ENCODE measurements at regions not wholly inside any gene's neighbourhood (a gene's known extent, or its start where the extent isn't known, plus 50 kb on each side); places are given as distances from the start of the nearest gene placed in this dataset.

GRCh38 chr19:34104096-34104495 is 68.2 kb upstream of the LSM14A start:
- Histone ChIP-seq H3K4me3 (ENCODE audit: low read length) (no peak overlapping the region), H3K36me3 (ENCODE audit: control insufficient read depth, insufficient read depth, low read length) (no peaks in the 10 kb centered on the region), H3K27me3 (ENCODE audit: control insufficient read depth, insufficient read depth, low read length) (peaks cover 4% of the 10 kb centered on the region), H3K4me1 (ENCODE audit: control insufficient read depth, insufficient read depth, low read length) (peaks cover 15% of the 10 kb centered on the region), H3K9ac (ENCODE audit: low read length) (no peak overlapping the region), H3K9me3 (ENCODE audit: control insufficient read depth, low read length) (no peaks in the 10 kb centered on the region)

GRCh38 chr19:34104557-34104956 is 67.7 kb upstream of the LSM14A start:
- H3K4me3 ChIP-seq (ENCODE audit: low read length): no peak overlapping the region
- H3K27me3 ChIP-seq (ENCODE audit: control insufficient read depth, insufficient read depth, low read length): peaks cover 4% of the 10 kb centered on the region
- H3K36me3 ChIP-seq (ENCODE audit: control insufficient read depth, insufficient read depth, low read length): no peaks in the 10 kb centered on the region
- peaks cover 15% of the 10 kb centered on the region for H3K4me1 ChIP-seq (ENCODE audit: control insufficient read depth, insufficient read depth, low read length)
- no peak overlapping the region for H3K9ac ChIP-seq (ENCODE audit: low read length)
- no peaks in the 10 kb centered on the region for H3K9me3 ChIP-seq (ENCODE audit: control insufficient read depth, low read length)

- Histone ChIP-seq H3K9ac (ENCODE audit: low read length) (no peak overlapping the region), H3K4me1 (ENCODE audit: control insufficient read depth, insufficient read depth, low read length) (peaks cover 5% of the 10 kb centered on the region), H3K27me3 (ENCODE audit: control insufficient read depth, insufficient read depth, low read length) (no peaks in the 10 kb centered on the region)
These were observed 62.7 kb upstream of the LSM14A start for GRCh38 chr19:34109596-34109995.

GRCh38 chr19:34118879-34119748 is 53.2 kb upstream of the LSM14A start:
- no peak overlapping the region for H3K9ac ChIP-seq (ENCODE audit: low read length)
- H3K27me3 ChIP-seq (ENCODE audit: control insufficient read depth, insufficient read depth, low read length): no peaks in the 10 kb centered on the region
- no peak overlapping the region for H3K4me3 ChIP-seq (ENCODE audit: low read length)
- H3K9me3 ChIP-seq (ENCODE audit: control insufficient read depth, low read length): no peaks in the 10 kb centered on the region
- H3K36me3 ChIP-seq (ENCODE audit: control insufficient read depth, insufficient read depth, low read length): no peaks in the 10 kb centered on the region
- H3K4me1 ChIP-seq (ENCODE audit: control insufficient read depth, insufficient read depth, low read length): no peaks in the 10 kb centered on the region

More at GRCh38 chr19:34109596-34109995, 62.7 kb upstream of the LSM14A start:
- Histone ChIP-seq H3K9me3 (ENCODE audit: control insufficient read depth, low read length) (no peaks in the 10 kb centered on the region), H3K4me3 (ENCODE audit: low read length) (no peak overlapping the region), H3K36me3 (ENCODE audit: control insufficient read depth, insufficient read depth, low read length) (no peaks in the 10 kb centered on the region)

- no peaks in the 10 kb centered on the region for H3K4me1 ChIP-seq (ENCODE audit: control insufficient read depth, insufficient read depth, low read length)
- H3K36me3 ChIP-seq (ENCODE audit: control insufficient read depth, insufficient read depth, low read length): no peaks in the 10 kb centered on the region
- H3K9me3 ChIP-seq (ENCODE audit: control insufficient read depth, low read length): no peaks in the 10 kb centered on the region
- H3K4me3 ChIP-seq (ENCODE audit: low read length): no peak overlapping the region
- no peak overlapping the region for H3K9ac ChIP-seq (ENCODE audit: low read length)
- H3K27me3 ChIP-seq (ENCODE audit: control insufficient read depth, insufficient read depth, low read length): no peaks in the 10 kb centered on the region
These were observed 52.2 kb upstream of the LSM14A start for GRCh38 chr19:34120141-34120540.

GRCh38 chr19:34120846-34121639 is 51.3 kb upstream of the LSM14A start:
- no peaks in the 10 kb centered on the region for H3K36me3 ChIP-seq (ENCODE audit: control insufficient read depth, insufficient read depth, low read length)
- H3K4me3 ChIP-seq (ENCODE audit: low read length): no peak overlapping the region
- no peaks in the 10 kb centered on the region for H3K9me3 ChIP-seq (ENCODE audit: control insufficient read depth, low read length)
- no peaks in the 10 kb centered on the region for H3K27me3 ChIP-seq (ENCODE audit: control insufficient read depth, insufficient read depth, low read length)
- H3K9ac ChIP-seq (ENCODE audit: low read length): no peak overlapping the region
- no peaks in the 10 kb centered on the region for H3K4me1 ChIP-seq (ENCODE audit: control insufficient read depth, insufficient read depth, low read length)

Data from mucosa of stomach (tissue), 1 donor.